Gastrocnemius medialis (tissue), 4 donors: ENCODE measurements at regions not wholly inside any gene's neighbourhood (a gene's known extent, or its start where the extent isn't known, plus 50 kb on each side); places are given as distances from the start of the nearest gene placed in this dataset.
A peak's percentile ranks its signal among the peaks of the same experiment; 100 is the strongest.

Experiments
- ATAC-seq, 2 donors: fragments of 150-250 bp; one replicate each; pipeline ENCODE4 v1.9.1; 2016
- DNase-seq, 2 donors: peaks; one replicate each; pipeline ENCODE4 v3.0.0-alpha.2; 2019
- H3K27ac ChIP-seq, 4 donors: fragments of 200-600 bp; sonication (generic); 1 replicate in 1 of 4; 2 replicates in 3 of 4; pipeline ENCODE4 v1.5.1; 2016 to 2018; ENCODE audit warnings: mild to moderate bottlenecking in 2 of 4, moderate library complexity in 1 of 4
- H3K27me3 ChIP-seq, 3 donors: fragments of 200-600 bp; sonication (generic) in 2 of 3; 1 replicate in 1 of 3; 2 replicates in 2 of 3; pipeline versions ENCODE4 v1.5.1 to v1.6.0; 2016 to 2019; ENCODE audit warnings: mild to moderate bottlenecking in 1 of 3, moderate library complexity in 1 of 3
- H3K36me3 ChIP-seq, 2 donors: fragments of 200-600 bp; sonication (generic) in 1 of 2; one replicate each; pipeline ENCODE4 v1.5.1; 2017 to 2018
- H3K4me1 ChIP-seq, 2 donors: fragments of 200-600 bp; sonication (generic) in 1 of 2; one replicate each; pipeline ENCODE4 v1.5.1; 2016 to 2017; ENCODE audit warnings: mild to moderate bottlenecking in 2 of 2
- H3K4me3 ChIP-seq, 4 donors: fragments of 200-600 bp; sonication (generic) in 3 of 4; 1 replicate in 1 of 4; 2 replicates in 3 of 4; pipeline ENCODE4 v1.5.1; 2016 to 2019; ENCODE audit warnings: mild to moderate bottlenecking in 2 of 4
- H3K9me3 ChIP-seq, 3 donors: fragments of 200-600 bp; sonication (generic) in 2 of 3; 1 replicate in 1 of 3; 2 replicates in 2 of 3; pipeline ENCODE4 v1.5.1; 2016 to 2019
- POLR2A ChIP-seq, 2 donors: fragments of 450-650 bp; IDR thresholded peaks; one replicate each; pipeline ENCODE4 v1.6.1; 2017; ENCODE audit warnings: antibody characterized with exemption in 2 of 2, mild to moderate bottlenecking in 2 of 2, moderate library complexity in 2 of 2
- in situ Hi-C, 4 donors: fragments of 200-750 bp; cut with MboI; loops; one replicate each; pipeline versions ENCODE4 v1.15.0 to v1.8.0; 2017; ENCODE audit warnings: low sequenced_read_pairs in 4 of 4
- intact Hi-C: fragments of 100-400 bp; cut with DNase I; formaldehyde crosslinking; loops from one replicate; pipeline ENCODE4 v1.15.1; 2023; ENCODE audit warnings: low total_unique reads
- TF ChIP-seq, protein P1 (sequence below), 5 experiments: fragments of 450-650 bp in 3 of 5; fragments of 200-600 bp in 2 of 5; sonication (generic) in 2 of 5; IDR thresholded peaks in 4 of 5; conservative IDR thresholded peaks in 1 of 5; 1 replicate in 4 of 5; 2 replicates in 1 of 5; pipeline ENCODE4 v1.5.1; 2016 to 2019; ENCODE audit warnings: antibody characterized with exemption in 5 of 5, mild to moderate bottlenecking in 3 of 5, moderate library complexity in 3 of 5

DNA sequence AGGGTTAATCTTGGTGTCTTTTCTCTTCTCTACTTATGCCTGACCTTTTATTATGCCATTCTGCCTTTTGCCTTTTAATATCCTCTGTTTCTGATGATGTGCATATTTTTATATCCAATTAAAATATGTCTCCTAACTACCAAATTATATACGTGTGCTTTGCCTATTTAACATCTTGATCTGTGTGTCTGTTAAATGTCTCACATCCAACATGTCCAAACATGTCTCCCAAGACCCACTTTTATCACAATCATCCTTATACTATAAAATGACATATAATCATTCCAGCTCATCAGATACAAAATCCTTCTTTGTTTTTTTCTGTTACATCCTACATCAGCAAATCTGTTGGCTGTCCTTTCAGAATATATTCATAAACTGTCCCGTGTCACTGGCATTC is 539.5 kb downstream of the ZPLD1 start:
- H3K27ac ChIP-seq = no peak overlapping the region
- intact Hi-C loops = no loop called here

GRCh38 chr3:102979191-102979590 is 544.4 kb downstream of the ZPLD1 start:
- no peaks in the 10 kb centered on the region for H3K36me3 ChIP-seq
- in situ Hi-C loops = no loop called here
- no peaks in the 10 kb centered on the region for H3K9me3 ChIP-seq
- H3K27ac ChIP-seq = no peak overlapping the region
- H3K4me1 ChIP-seq = no peaks in the 10 kb centered on the region
- TF ChIP-seq, protein P1, sequence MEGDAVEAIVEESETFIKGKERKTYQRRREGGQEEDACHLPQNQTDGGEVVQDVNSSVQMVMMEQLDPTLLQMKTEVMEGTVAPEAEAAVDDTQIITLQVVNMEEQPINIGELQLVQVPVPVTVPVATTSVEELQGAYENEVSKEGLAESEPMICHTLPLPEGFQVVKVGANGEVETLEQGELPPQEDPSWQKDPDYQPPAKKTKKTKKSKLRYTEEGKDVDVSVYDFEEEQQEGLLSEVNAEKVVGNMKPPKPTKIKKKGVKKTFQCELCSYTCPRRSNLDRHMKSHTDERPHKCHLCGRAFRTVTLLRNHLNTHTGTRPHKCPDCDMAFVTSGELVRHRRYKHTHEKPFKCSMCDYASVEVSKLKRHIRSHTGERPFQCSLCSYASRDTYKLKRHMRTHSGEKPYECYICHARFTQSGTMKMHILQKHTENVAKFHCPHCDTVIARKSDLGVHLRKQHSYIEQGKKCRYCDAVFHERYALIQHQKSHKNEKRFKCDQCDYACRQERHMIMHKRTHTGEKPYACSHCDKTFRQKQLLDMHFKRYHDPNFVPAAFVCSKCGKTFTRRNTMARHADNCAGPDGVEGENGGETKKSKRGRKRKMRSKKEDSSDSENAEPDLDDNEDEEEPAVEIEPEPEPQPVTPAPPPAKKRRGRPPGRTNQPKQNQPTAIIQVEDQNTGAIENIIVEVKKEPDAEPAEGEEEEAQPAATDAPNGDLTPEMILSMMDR (IDR thresholded peaks at IDR 0.05 in 4 of 5, conservative IDR thresholded peaks at IDR 0.05 in 1 of 5) = no peak
- TF ChIP-seq POLR2A (IDR thresholded peaks at IDR 0.05) = no peak
- ATAC-seq (no peak), DNase-seq (no peak)
- no peaks in the 10 kb centered on the region for H3K27me3 ChIP-seq
- intact Hi-C loops = no loop called here
- H3K4me3 ChIP-seq = no peak overlapping the region

More for the DNA sequence above, 539.5 kb downstream of the ZPLD1 start:
- TF ChIP-seq, protein P1 (IDR thresholded peaks at IDR 0.05 in 4 of 5, conservative IDR thresholded peaks at IDR 0.05 in 1 of 5) = no peak
- TF ChIP-seq POLR2A (IDR thresholded peaks at IDR 0.05) = no peak
- ATAC-seq (no peak), DNase-seq (no peak)
- no peak overlapping the region for H3K4me3 ChIP-seq
- H3K4me1 ChIP-seq = no peaks in the 10 kb centered on the region
- no peaks in the 10 kb centered on the region for H3K36me3 ChIP-seq
- no peaks in the 10 kb centered on the region for H3K27me3 ChIP-seq
- in situ Hi-C loops = no loop called here
- H3K9me3 ChIP-seq = no peaks in the 10 kb centered on the region

DNA sequence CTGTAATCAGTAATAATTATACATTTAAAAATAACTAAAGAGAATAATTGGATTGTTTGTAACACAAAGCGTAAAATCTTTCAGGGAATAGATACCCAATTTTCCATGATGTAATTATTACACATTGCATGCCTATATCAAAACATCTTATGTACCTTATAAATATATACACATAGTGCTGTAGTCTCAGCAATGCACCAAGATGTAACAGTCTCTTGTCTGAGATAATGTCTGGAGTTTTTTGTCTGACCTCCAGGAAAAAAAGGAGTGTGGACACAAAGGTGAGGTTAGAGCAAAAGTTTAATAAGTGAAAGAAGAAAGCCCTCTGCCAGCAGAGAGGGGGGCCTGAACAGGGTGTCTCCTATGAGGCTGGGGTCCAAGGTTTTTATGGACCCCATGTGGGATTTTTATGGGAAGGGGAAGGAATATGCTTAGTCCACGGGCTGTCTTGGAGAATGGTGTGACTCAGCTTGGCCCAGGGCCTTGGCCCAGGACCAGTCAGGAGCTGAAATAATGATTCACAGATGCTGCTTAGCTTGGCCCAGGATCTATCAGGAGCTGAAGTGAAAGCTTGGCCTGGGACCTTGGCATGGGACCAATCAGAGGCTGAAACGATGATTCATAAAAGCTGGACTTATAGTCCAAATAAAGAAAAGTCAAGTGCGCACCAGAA is 545.0 kb downstream of the ZPLD1 start:
- Histone ChIP-seq H3K4me1 (no peaks in the 10 kb centered on the region), H3K27me3 (no peaks in the 10 kb centered on the region), H3K9me3 (no peaks in the 10 kb centered on the region), H3K36me3 (no peaks in the 10 kb centered on the region), H3K27ac (no peak overlapping the region), H3K4me3 (no peak overlapping the region)
- DNase-seq (peak; percentile 45 to 51), ATAC-seq (peak in 1 of 2 donors; percentile 42)
- TF ChIP-seq POLR2A (IDR thresholded peaks at IDR 0.05) = no peak
- TF ChIP-seq, protein P1 (IDR thresholded peaks at IDR 0.05 in 4 of 5, conservative IDR thresholded peaks at IDR 0.05 in 1 of 5) = no peak
- in situ Hi-C loops (no loop called here), intact Hi-C loops (no loop called here)

DNA sequence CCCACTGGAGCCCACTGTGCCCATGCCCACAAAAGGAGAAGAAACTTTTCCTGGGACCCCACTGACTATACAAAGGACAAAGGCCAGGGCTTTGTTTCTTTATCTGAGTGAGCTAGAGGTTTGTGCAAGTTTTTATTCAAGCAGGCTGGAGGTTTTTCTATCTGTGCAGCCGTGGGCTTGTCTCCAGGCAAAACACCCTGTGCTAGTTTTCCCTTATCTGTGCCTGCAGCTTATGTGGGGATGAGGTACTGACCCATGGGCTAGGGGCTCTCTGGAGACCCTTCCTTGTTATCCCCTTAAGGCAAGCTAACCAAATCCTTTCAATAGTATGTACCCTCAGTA is 545.5 kb downstream of the ZPLD1 start:
- TF ChIP-seq, protein P1 (IDR thresholded peaks at IDR 0.05 in 4 of 5, conservative IDR thresholded peaks at IDR 0.05 in 1 of 5) = no peak
- TF ChIP-seq POLR2A (IDR thresholded peaks at IDR 0.05) = no peak
- H3K27ac ChIP-seq = no peak overlapping the region
- H3K27me3 ChIP-seq = no peaks in the 10 kb centered on the region
- ATAC-seq (no peak), DNase-seq (no peak)
- H3K4me3 ChIP-seq = no peak overlapping the region
- intact Hi-C loops (no loop called here), in situ Hi-C loops (no loop called here)
- no peaks in the 10 kb centered on the region for H3K36me3 ChIP-seq
- H3K9me3 ChIP-seq = no peaks in the 10 kb centered on the region
- H3K4me1 ChIP-seq = no peaks in the 10 kb centered on the region
